H1 (cell line): ENCODE measurements at regions not wholly inside any gene's neighbourhood (a gene's known extent, or its start where the extent isn't known, plus 50 kb on each side); places are given as distances from the start of the nearest gene placed in this dataset.

Experiments
- CTCF ChIA-PET: fragments of 300-600 bp; sonication (Branson Sonifier 250); formaldehyde crosslinking; loops from one replicate; lab custom pipeline; 2021; ENCODE audit not compliant: partially characterized antibody; lab: Charles Lee
- POLR2A ChIA-PET: fragments of 300-600 bp; sonication (Branson Sonifier 250); formaldehyde crosslinking; loops from one replicate; lab custom pipeline; 2021; ENCODE audit warnings: inconsistent platforms; ENCODE audit not compliant: partially characterized antibody; lab: Charles Lee
- DNase-seq, 2 experiments: peaks; one replicate each; pipeline versions ENCODE4 v3.0.0 to v3.0.0-alpha.2; 2010 to 2022; ENCODE audit warnings: low spot score in 2 of 2, low read depth in 1 of 2, mixed read lengths in 1 of 2
- FAIRE-seq: peaks from 2 replicates; lab custom pipeline; 2011; peaks lifted over from hg19 to GRCh38; lab: Jason Lieb, UNC
- H2AFZ ChIP-seq: 2 replicates; pipeline ENCODE4 v1.8.1; 2012; ENCODE audit warnings: low read length, inconsistent platforms
- H2AK5ac ChIP-seq: 2 replicates; pipeline ENCODE4 v1.6.1; 2013; ENCODE audit warnings: low read depth, low read length
- H2BK120ac ChIP-seq: replicated peaks from 2 replicates; pipeline ENCODE3; 2013; ENCODE audit warnings: low read depth, low read length, inconsistent platforms
- H2BK12ac ChIP-seq: 2 replicates; pipeline ENCODE4 v1.6.1; 2013; ENCODE audit warnings: low read depth, low read length
- H2BK15ac ChIP-seq: 2 replicates; pipeline ENCODE4 v1.6.1; 2013; ENCODE audit warnings: low read length
- H2BK20ac ChIP-seq: 2 replicates; pipeline ENCODE4 v1.6.1; 2013; ENCODE audit warnings: low read length
- H2BK5ac ChIP-seq: 2 replicates; pipeline ENCODE4 v1.6.1; 2013; ENCODE audit warnings: low read depth, low read length
- H3K14ac ChIP-seq: 2 replicates; pipeline ENCODE4 v1.6.1; 2013; ENCODE audit warnings: inconsistent platforms; ENCODE audit not compliant: insufficient read length
- H3K18ac ChIP-seq: 2 replicates; pipeline ENCODE4 v1.6.1; 2013; ENCODE audit warnings: low read length; ENCODE audit errors: extremely low read depth
- H3K23ac ChIP-seq: 2 replicates; pipeline ENCODE4 v1.6.1; 2013; ENCODE audit warnings: inconsistent platforms; ENCODE audit not compliant: insufficient read length
- H3K23me2 ChIP-seq: 2 replicates; pipeline ENCODE4 v1.6.1; 2013; ENCODE audit warnings: low read depth, low read length
- H3K27ac ChIP-seq: 2 replicates; pipeline ENCODE4 v1.6.1; 2011; ENCODE audit warnings: low read depth, low read length, inconsistent platforms
- H3K27me3 ChIP-seq, 4 experiments: replicated peaks in 1 of 4; 1 replicate in 1 of 4; 2 replicates in 3 of 4; pipeline versions ENCODE4 v1.6.1 to v1.8.1; 2011 to 2013; ENCODE audit warnings: low read length in 3 of 4, mild to moderate bottlenecking in 3 of 4, inconsistent platforms in 2 of 4, mixed read lengths in 2 of 4, moderate library complexity in 1 of 4; ENCODE audit not compliant: control insufficient read depth in 3 of 4, insufficient read depth in 3 of 4; ENCODE audit errors: extremely low read depth in 1 of 4
- H3K36me3 ChIP-seq, 4 experiments: 2 replicates each; pipeline versions ENCODE4 v1.6.1 to v1.8.1; 2011 to 2013; ENCODE audit warnings: mild to moderate bottlenecking in 4 of 4, low read length in 3 of 4, moderate library complexity in 2 of 4, control low read depth in 1 of 4, inconsistent platforms in 1 of 4; ENCODE audit not compliant: insufficient read depth in 4 of 4, control insufficient read depth in 2 of 4
- H3K4ac ChIP-seq: replicated peaks from 2 replicates; pipeline ENCODE3; 2013; ENCODE audit warnings: low read length, low read depth, mixed read lengths, inconsistent platforms; ENCODE audit not compliant: insufficient read length
- H3K4me1 ChIP-seq, 4 experiments: replicated peaks in 1 of 4; 1 replicate in 1 of 4; 2 replicates in 3 of 4; pipeline versions ENCODE4 v1.6.1 to v1.8.1; 2011 to 2013; ENCODE audit warnings: low read length in 3 of 4, inconsistent platforms in 2 of 4, mixed read lengths in 1 of 4; ENCODE audit not compliant: insufficient read depth in 4 of 4, control insufficient read depth in 3 of 4
- H3K4me2 ChIP-seq, 2 experiments: 2 replicates each; pipeline versions ENCODE4 v1.6.1 to v1.8.1; 2011 to 2013; ENCODE audit warnings: low read depth in 2 of 2, low read length in 2 of 2, control low read depth in 1 of 2, inconsistent platforms in 1 of 2, mild to moderate bottlenecking in 1 of 2; ENCODE audit not compliant: insufficient read depth in 1 of 2
- H3K4me3 ChIP-seq, 4 experiments: fragments of 200-600, 300-600 bp in 1 of 4; sonication (generic), shearing (Covaris generic), sonication (Bioruptor Twin) in 1 of 4; 2 replicates each; pipeline versions ENCODE4 v1.5.1 to v1.8.1; 2011 to 2016; ENCODE audit warnings: low read length in 4 of 4, low read depth in 3 of 4, control low read depth in 2 of 4, inconsistent platforms in 2 of 4, mild to moderate bottlenecking in 2 of 4, mixed read lengths in 1 of 4, moderate library complexity in 1 of 4; ENCODE audit not compliant: insufficient read depth in 2 of 4; ENCODE audit errors: extremely low read depth in 1 of 4
- H3K56ac ChIP-seq: replicated peaks from 2 replicates; pipeline ENCODE3; 2013; ENCODE audit warnings: low read depth, mild to moderate bottlenecking, mixed read lengths, low read length, inconsistent platforms; ENCODE audit not compliant: insufficient read length
- H3K79me1 ChIP-seq: 2 replicates; pipeline ENCODE4 v1.6.1; 2013; ENCODE audit warnings: low read depth, low read length, control low read depth
- H3K79me2 ChIP-seq, 2 experiments: 2 replicates each; pipeline versions ENCODE4 v1.6.1 to v1.8.1; 2012 to 2013; ENCODE audit warnings: low read length in 2 of 2, mild to moderate bottlenecking in 2 of 2, inconsistent platforms in 1 of 2; ENCODE audit not compliant: insufficient read depth in 2 of 2, control insufficient read depth in 1 of 2
- H3K9ac ChIP-seq, 4 experiments: replicated peaks in 1 of 4; 1 replicate in 1 of 4; 2 replicates in 3 of 4; pipeline versions ENCODE4 v1.6.1 to v1.8.1; 2011 to 2013; ENCODE audit warnings: low read depth in 3 of 4, low read length in 3 of 4, control low read depth in 2 of 4, mild to moderate bottlenecking in 2 of 4, moderate library complexity in 2 of 4, inconsistent platforms in 1 of 4; ENCODE audit errors: extremely low read depth in 1 of 4
- H3K9me3 ChIP-seq, 2 experiments: 2 replicates each; pipeline versions ENCODE4 v1.6.1 to v1.8.1; 2012 to 2013; ENCODE audit warnings: mild to moderate bottlenecking in 2 of 2, moderate library complexity in 2 of 2, control low read depth in 1 of 2, inconsistent platforms in 1 of 2, low read depth in 1 of 2, low read length in 1 of 2, mixed read lengths in 1 of 2; ENCODE audit not compliant: insufficient read depth in 2 of 2
- H4K20me1 ChIP-seq, 2 experiments: replicated peaks in 1 of 2; 2 replicates each; pipeline versions ENCODE3 to v1.8.1; 2011 to 2013; ENCODE audit warnings: inconsistent platforms in 2 of 2, low read length in 2 of 2, mild to moderate bottlenecking in 1 of 2; ENCODE audit not compliant: insufficient read depth in 2 of 2, control insufficient read depth in 1 of 2
- H4K5ac ChIP-seq: 2 replicates; pipeline ENCODE4 v1.6.1; 2013; ENCODE audit warnings: low read length, low read depth, mixed read lengths, inconsistent platforms; ENCODE audit not compliant: insufficient read length
- H4K8ac ChIP-seq: 2 replicates; pipeline ENCODE4 v1.8.0; 2013; ENCODE audit warnings: mild to moderate bottlenecking, moderate library complexity, low read length, inconsistent platforms; ENCODE audit not compliant: insufficient read depth; ENCODE audit errors: extremely low read depth
- H4K91ac ChIP-seq: replicated peaks from 2 replicates; pipeline ENCODE3; 2013; ENCODE audit warnings: low read length, mixed read lengths, inconsistent platforms; ENCODE audit not compliant: insufficient read length
- ASH2L ChIP-seq: fragments of 200-600, 300-600 bp; sonication (generic); IDR thresholded peaks from one replicate; pipeline ENCODE4 v1.7.1; 2017; ENCODE audit warnings: low read length
- ATF3 ChIP-seq: IDR thresholded peaks from 2 replicates; pipeline ENCODE4 v1.6.1; 2011; ENCODE audit warnings: low read depth, mild to moderate bottlenecking, low read length; ENCODE audit not compliant: insufficient read depth
- EGR1 ChIP-seq: IDR thresholded peaks from 2 replicates; pipeline ENCODE4 v1.6.1; 2011; ENCODE audit warnings: low read depth, low read length, borderline replicate concordance
- EP300 ChIP-seq, 2 experiments: IDR thresholded peaks; 1 replicate in 1 of 2; 2 replicates in 1 of 2; pipeline ENCODE4 v1.6.1; 2011 to 2012; ENCODE audit warnings: low read depth in 2 of 2, low read length in 2 of 2, mild to moderate bottlenecking in 2 of 2, borderline replicate concordance in 1 of 2, inconsistent platforms in 1 of 2, moderate library complexity in 1 of 2
- FOSL1 ChIP-seq: IDR thresholded peaks from 2 replicates; pipeline ENCODE4 v1.6.1; 2011; ENCODE audit warnings: mild to moderate bottlenecking, low read depth, low read length, moderate library complexity; ENCODE audit not compliant: insufficient read depth
- KDM1A ChIP-seq: fragments of 200-600, 300-600 bp; sonication (generic); IDR thresholded peaks from 2 replicates; pipeline ENCODE4 v1.7.1; 2016; ENCODE audit warnings: mild to moderate bottlenecking, low read length, borderline replicate concordance
- MAFK ChIP-seq: IDR thresholded peaks from 2 replicates; pipeline ENCODE4 v1.6.1; 2012; ENCODE audit warnings: low read depth, mild to moderate bottlenecking, improper control_type of control experiment, low read length
- NANOG ChIP-seq: IDR thresholded peaks from 2 replicates; pipeline ENCODE4 v1.6.1; 2011; ENCODE audit warnings: low read length, low read depth, mild to moderate bottlenecking, inconsistent platforms; ENCODE audit not compliant: insufficient read depth, poor library complexity, severe bottlenecking
- POLR2A ChIP-seq, 2 experiments: IDR thresholded peaks; 1 replicate in 1 of 2; 2 replicates in 1 of 2; pipeline ENCODE4 v1.6.1; 2011; ENCODE audit warnings: low read depth in 2 of 2, low read length in 2 of 2, mild to moderate bottlenecking in 2 of 2; ENCODE audit errors: control extremely low read depth in 1 of 2
- SIRT6 ChIP-seq: IDR thresholded peaks from one replicate; pipeline ENCODE4 v1.7.1; 2012; ENCODE audit warnings: low read length, inconsistent platforms
- SP4 ChIP-seq: IDR thresholded peaks from 2 replicates; pipeline ENCODE4 v1.6.1; 2012; ENCODE audit warnings: low read length, inconsistent platforms
- TEAD4 ChIP-seq: IDR thresholded peaks from 2 replicates; pipeline ENCODE4 v1.6.1; 2012; ENCODE audit warnings: low read depth, low read length, inconsistent platforms, mixed read lengths
- WGBS, 2 experiments: shearing (Covaris generic) in 1 of 2; methylation state at CpG; one replicate each; pipeline versions ENCODE4 v1.1.6 to v1.1.7; 2013 to 2015; ENCODE audit warnings: low lambda C conversion rate in 2 of 2, mixed read lengths in 2 of 2, inconsistent platforms in 1 of 2, low coverage in 1 of 2, missing lambda C conversion rate in 1 of 2; ENCODE audit not compliant: insufficient replicate concordance in 2 of 2, insufficient coverage in 1 of 2, insufficient read length in 1 of 2; ENCODE audit errors: extremely low coverage in 1 of 2, missing lambda C conversion rate in 1 of 2; 5-methylcytosine and 5-hydroxymethylcytosine counted together

DNA sequence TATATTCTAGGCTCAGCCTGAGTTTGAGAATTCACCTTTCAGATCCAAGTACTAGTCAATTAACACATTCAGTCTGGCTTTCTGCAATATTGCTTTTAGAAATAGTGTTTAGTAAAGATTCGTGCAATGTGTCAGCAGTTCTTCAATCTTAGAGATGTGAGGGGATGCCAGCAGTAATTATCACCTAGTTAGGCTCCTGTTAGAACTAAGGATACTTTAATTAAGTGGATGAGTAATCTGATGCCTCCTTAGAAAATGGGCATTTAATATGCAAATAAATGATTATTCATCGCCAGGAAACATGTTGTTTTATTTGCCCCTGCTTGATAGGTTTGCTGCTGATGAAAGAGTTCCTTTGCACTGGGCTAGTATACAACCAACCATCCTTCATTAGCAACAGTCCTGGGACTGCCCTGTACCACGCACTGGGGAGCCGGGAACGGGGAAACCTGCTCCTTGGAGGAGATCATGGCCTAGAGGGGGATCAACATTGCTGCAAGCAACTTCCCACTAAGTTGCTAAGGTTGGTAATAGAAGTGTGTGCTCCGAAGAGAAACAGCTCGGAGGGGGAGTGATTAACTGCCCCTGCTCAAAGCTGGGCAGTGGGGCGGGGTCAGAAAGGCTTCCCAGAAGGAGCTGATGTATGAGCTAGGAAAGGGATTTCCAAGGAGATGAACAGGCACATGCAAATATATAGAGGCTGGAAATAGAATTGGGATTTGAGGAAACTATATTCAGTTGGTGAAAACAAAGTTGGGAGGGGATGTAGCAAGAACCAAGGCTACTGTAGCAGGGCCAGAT, 231.8 kb downstream of the DRD1 start:
- H3K9me3 ChIP-seq = no peaks in the 10 kb centered on the region
- POLR2A ChIA-PET = no interaction called here
- DNase-seq = no peak
- H3K27ac ChIP-seq = no peak overlapping the region
- H4K8ac ChIP-seq = no peak overlapping the region
- H3K4ac ChIP-seq = no peak overlapping the region
- WGBS, 2 experiments = 79% methylated on average over 8 of the region's 8 CpGs; no CpG with 5 or more reads in 1 of the 2 experiments
- H3K9ac ChIP-seq = no peak overlapping the region
- no peaks in the 10 kb centered on the region for H3K36me3 ChIP-seq
- H2BK120ac ChIP-seq = no peak overlapping the region
- no peaks in the 10 kb centered on the region; a peak in 1 of 7 replicates for H3K27me3 ChIP-seq
- H2AFZ ChIP-seq = 0 out of 2 replicates have a peak overlapping the region, but pooled peaks have one; percentile 36
- no peak overlapping the region for H3K23ac ChIP-seq
- FAIRE-seq = no peak
- H3K56ac ChIP-seq = no peak overlapping the region
- H3K4me2 ChIP-seq = no peak overlapping the region
- H2BK12ac ChIP-seq = no peak overlapping the region
- no peaks in the 10 kb centered on the region for H3K79me1 ChIP-seq
- CTCF ChIA-PET = interaction anchor here (1.2 kb wide), 1 partner anchor 131 kb away, joined by 3 read pairs; no protein-coding TSS in a partner anchor
- no peaks in the 10 kb centered on the region for H3K79me2 ChIP-seq
- no peaks in the 10 kb centered on the region for H4K20me1 ChIP-seq
- H2BK20ac ChIP-seq = no peak overlapping the region
- no peak overlapping the region for H4K91ac ChIP-seq
- no peak overlapping the region for H4K5ac ChIP-seq
- no peak overlapping the region for H2BK15ac ChIP-seq
- no peaks in the 10 kb centered on the region; the same call in 1 of the 2 replicates for H3K23me2 ChIP-seq
- no peaks in the 10 kb centered on the region; a peak in 1 of 7 replicates for H3K4me1 ChIP-seq
- H3K14ac ChIP-seq = no peak overlapping the region
- no peak overlapping the region for H2BK5ac ChIP-seq
- no peak overlapping the region for H2AK5ac ChIP-seq
- no peak overlapping the region for H3K18ac ChIP-seq
- H3K4me3 ChIP-seq = no peak overlapping the region
- no peak for TF ChIP-seq MAFK
- no peak for TF ChIP-seq SP4
- TF ChIP-seq EGR1 = no peak
- no peak for TF ChIP-seq ATF3
- no peak for TF ChIP-seq ASH2L
- no peak for TF ChIP-seq FOSL1
- TF ChIP-seq POLR2A (IDR thresholded peaks at IDR 0.05; ENCODE audit: control extremely low read depth in 1 of 2, low read depth in 2 of 2, low read length in 2 of 2) = no peak
- no peak for TF ChIP-seq NANOG
- TF ChIP-seq SIRT6 = no peak
- TF ChIP-seq TEAD4 = no peak
- no peak for TF ChIP-seq EP300 (IDR thresholded peaks at IDR 0.05; ENCODE audit: borderline replicate concordance in 1 of 2, low read depth in 2 of 2, low read length in 2 of 2)
- TF ChIP-seq KDM1A = no peak
